B cell (primary cell): ENCODE measurements at regions not wholly inside any gene's neighbourhood (a gene's known extent, or its start where the extent isn't known, plus 50 kb on each side); places are given as distances from the start of the nearest gene placed in this dataset.

ENCODE experiments used
- ATAC-seq: fragments of 200-7000 bp; cut with Tn5 transposase; one replicate; pipeline ENCODE4 v1.10.0; 2021; ENCODE audit warnings: low read depth, mild to moderate bottlenecking, moderate number of reproducible peaks, moderate library complexity
- CTCF ChIA-PET: fragments of 350-600 bp; sonication (Branson Sonifier 250); formaldehyde crosslinking; loops from one replicate; lab custom pipeline; 2021; ENCODE audit warnings: antibody characterized with exemption, inconsistent platforms; lab: Charles Lee
- POLR2A ChIA-PET: fragments of 350-600 bp; sonication (Branson Sonifier 250); formaldehyde crosslinking; loops from one replicate; lab custom pipeline; 2021; ENCODE audit warnings: antibody characterized with exemption; lab: Charles Lee
- DNase-seq: peaks from one replicate; pipeline ENCODE4 v3.0.0; 2013
- H2AFZ ChIP-seq: 2 replicates; pipeline ENCODE4 v1.6.1; 2012; ENCODE audit warnings: mild to moderate bottlenecking, low read depth, low read length; ENCODE audit not compliant: insufficient read depth, poor library complexity, severe bottlenecking
- H3K27ac ChIP-seq, 2 donors: 1 replicate in 1 of 2; 2 replicates in 1 of 2; pipeline ENCODE4 v1.5.1; 2012 to 2013; ENCODE audit warnings: low read length in 2 of 2, mild to moderate bottlenecking in 2 of 2, moderate library complexity in 1 of 2
- H3K27me3 ChIP-seq, 4 experiments: fragments of 200-600 bp in 1 of 4; sonication (generic) in 1 of 4; replicated peaks in 1 of 4; 1 replicate in 2 of 4; 2 replicates in 2 of 4; pipeline versions ENCODE4 v1.6.1 to v1.7.0; 2013 to 2016; ENCODE audit warnings: low read length in 3 of 4, mild to moderate bottlenecking in 2 of 4, mixed read lengths in 1 of 4, moderate library complexity in 1 of 4; ENCODE audit not compliant: insufficient read depth in 4 of 4, control insufficient read depth in 3 of 4; ENCODE audit errors: control extremely low read depth in 1 of 4
- H3K36me3 ChIP-seq, 2 experiments: replicated peaks in 1 of 2; 1 replicate in 1 of 2; 2 replicates in 1 of 2; pipeline versions ENCODE4 v1.6.1 to v1.7.1; 2013; ENCODE audit warnings: low read length in 1 of 2; ENCODE audit not compliant: insufficient read depth in 2 of 2, control insufficient read depth in 1 of 2; ENCODE audit errors: control extremely low read depth in 1 of 2, extremely low read depth in 1 of 2
- H3K4me1 ChIP-seq, 2 donors: fragments of 200-600 bp in 1 of 2; sonication (generic) in 1 of 2; 1 replicate in 1 of 2; 2 replicates in 1 of 2; pipeline versions ENCODE4 v1.5.1 to v1.6.1; 2013 to 2017; ENCODE audit warnings: low read length in 2 of 2; ENCODE audit not compliant: control insufficient read depth in 2 of 2, insufficient read depth in 2 of 2
- H3K4me2 ChIP-seq: replicated peaks from 2 replicates; pipeline ENCODE3; 2012; ENCODE audit warnings: mild to moderate bottlenecking, low read depth, low read length; ENCODE audit not compliant: poor library complexity, severe bottlenecking
- H3K4me3 ChIP-seq, 5 experiments: fragments of 200-600 bp in 1 of 5; sonication (generic) in 1 of 5; 1 replicate in 3 of 5; 2 replicates in 2 of 5; pipeline versions ENCODE4 v1.5.1 to v1.7.0; 2011 to 2016; ENCODE audit warnings: low read length in 4 of 5, mild to moderate bottlenecking in 4 of 5, low read depth in 2 of 5, control low read depth in 1 of 5, moderate library complexity in 1 of 5; ENCODE audit not compliant: insufficient read depth in 1 of 5; ENCODE audit errors: control extremely low read depth in 1 of 5, extremely low read depth in 1 of 5
- H3K79me2 ChIP-seq: fragments of 200-600 bp; sonication (generic); one replicate; pipeline ENCODE4 v1.6.0; 2016; ENCODE audit warnings: low read length; ENCODE audit not compliant: control insufficient read depth, insufficient read depth
- H3K9ac ChIP-seq: fragments of 200-600 bp; sonication (generic); 2 replicates; pipeline ENCODE4 v1.6.1; 2017; ENCODE audit warnings: mild to moderate bottlenecking, low read length, moderate library complexity
- H3K9me3 ChIP-seq, 3 donors: one replicate each; pipeline versions ENCODE4 v1.6.1 to v1.7.1; 2013; ENCODE audit warnings: low read length in 2 of 3; ENCODE audit not compliant: control insufficient read depth in 2 of 3, insufficient read depth in 1 of 3; ENCODE audit errors: control extremely low read depth in 1 of 3
- H4K20me1 ChIP-seq: 2 replicates; pipeline ENCODE4 v1.6.0; 2012; ENCODE audit warnings: mild to moderate bottlenecking, low read length; ENCODE audit not compliant: insufficient read depth, control insufficient read depth, poor library complexity, severe bottlenecking
- H3K27ac Mint-ChIP-seq: one replicate; pipeline ENCODE4 v1.8.0; 2021; ENCODE audit warnings: mixed read lengths
- H3K27me3 Mint-ChIP-seq: one replicate; pipeline ENCODE4 v1.8.0; 2021; ENCODE audit warnings: mixed read lengths
- H3K4me1 Mint-ChIP-seq: one replicate; pipeline ENCODE4 v1.8.0; 2021; ENCODE audit warnings: mixed read lengths
- H3K4me3 Mint-ChIP-seq: one replicate; pipeline ENCODE4 v1.8.0; 2021; ENCODE audit warnings: mixed read lengths
- H3K9me3 Mint-ChIP-seq: one replicate; pipeline ENCODE4 v1.8.0; 2022; ENCODE audit warnings: mixed read lengths; ENCODE audit not compliant: insufficient read depth
- EZH2 ChIP-seq: IDR thresholded peaks from 2 replicates; pipeline ENCODE4 v1.6.1; 2012; ENCODE audit warnings: borderline replicate concordance, low read depth, mild to moderate bottlenecking, moderate library complexity, low read length; ENCODE audit not compliant: insufficient read depth, poor library complexity, severe bottlenecking
- WGBS: methylation state at CpG from one replicate; pipeline ENCODE4 v1.1.5; 2013; ENCODE audit warnings: missing lambda C conversion rate; ENCODE audit not compliant: insufficient coverage; 5-methylcytosine and 5-hydroxymethylcytosine counted together
- intact Hi-C: fragments of 100-400 bp; cut with micrococcal nuclease; formaldehyde crosslinking; loops from one replicate; pipeline ENCODE4 v1.10.0; 2022
- TF ChIP-seq, protein P1 (sequence below): fragments of 200-600 bp; IDR thresholded peaks from one replicate; pipeline ENCODE4 v1.8.0; 2022; ENCODE audit warnings: antibody characterized with exemption, mild to moderate bottlenecking

DNA sequence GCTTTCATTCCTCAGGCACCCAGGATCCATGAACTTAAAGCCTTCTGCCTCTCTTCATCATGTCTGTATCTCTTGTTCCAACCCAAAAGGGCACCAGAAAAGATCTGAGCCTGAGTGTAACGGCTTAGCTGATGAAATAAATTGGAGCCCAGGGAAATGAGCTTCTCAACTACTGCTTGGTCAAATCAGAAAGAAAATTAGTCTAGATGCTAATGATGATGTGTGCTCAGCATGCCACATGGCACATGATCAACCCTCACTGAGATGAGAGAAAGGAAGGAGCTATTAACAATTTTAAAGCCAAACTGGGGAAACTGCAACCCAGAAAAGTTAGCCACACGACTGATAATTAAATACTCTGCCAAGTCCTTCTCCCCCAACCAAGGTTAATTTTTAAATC, 325.7 kb downstream of the CNTN3 start:
- no peaks in the 10 kb centered on the region for H3K36me3 ChIP-seq
- no peak overlapping the region for H3K9ac ChIP-seq
- no peak overlapping the region for H3K27ac ChIP-seq
- H3K27me3 ChIP-seq = no peaks in the 10 kb centered on the region
- no peaks in the 10 kb centered on the region for H4K20me1 ChIP-seq
- H2AFZ ChIP-seq = no peak overlapping the region
- TF ChIP-seq, protein P1, sequence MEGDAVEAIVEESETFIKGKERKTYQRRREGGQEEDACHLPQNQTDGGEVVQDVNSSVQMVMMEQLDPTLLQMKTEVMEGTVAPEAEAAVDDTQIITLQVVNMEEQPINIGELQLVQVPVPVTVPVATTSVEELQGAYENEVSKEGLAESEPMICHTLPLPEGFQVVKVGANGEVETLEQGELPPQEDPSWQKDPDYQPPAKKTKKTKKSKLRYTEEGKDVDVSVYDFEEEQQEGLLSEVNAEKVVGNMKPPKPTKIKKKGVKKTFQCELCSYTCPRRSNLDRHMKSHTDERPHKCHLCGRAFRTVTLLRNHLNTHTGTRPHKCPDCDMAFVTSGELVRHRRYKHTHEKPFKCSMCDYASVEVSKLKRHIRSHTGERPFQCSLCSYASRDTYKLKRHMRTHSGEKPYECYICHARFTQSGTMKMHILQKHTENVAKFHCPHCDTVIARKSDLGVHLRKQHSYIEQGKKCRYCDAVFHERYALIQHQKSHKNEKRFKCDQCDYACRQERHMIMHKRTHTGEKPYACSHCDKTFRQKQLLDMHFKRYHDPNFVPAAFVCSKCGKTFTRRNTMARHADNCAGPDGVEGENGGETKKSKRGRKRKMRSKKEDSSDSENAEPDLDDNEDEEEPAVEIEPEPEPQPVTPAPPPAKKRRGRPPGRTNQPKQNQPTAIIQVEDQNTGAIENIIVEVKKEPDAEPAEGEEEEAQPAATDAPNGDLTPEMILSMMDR = no peak
- no peak for TF ChIP-seq EZH2
- peaks cover 0 to 8% (median 0%) of the 10 kb centered on the region in 3 donors for H3K9me3 ChIP-seq
- ATAC-seq (no peak), DNase-seq (no peak)
- H3K4me1 ChIP-seq = no peaks in the 10 kb centered on the region
- CTCF ChIA-PET = interaction anchor here (0.6 kb wide), 1 partner anchor 1187 kb away, joined by 4 read pairs; no protein-coding TSS in a partner anchor
- H3K4me2 ChIP-seq = no peak overlapping the region
- intact Hi-C loops = no loop called here
- H3K4me3 Mint-ChIP-seq = no peak overlapping the region
- H3K4me1 Mint-ChIP-seq = no peaks in the 10 kb centered on the region
- WGBS = 83% methylated on average over 1 of the region's 2 CpGs
- H3K27me3 Mint-ChIP-seq = no peaks in the 10 kb centered on the region
- POLR2A ChIA-PET = no interaction called here
- H3K79me2 ChIP-seq = no peaks in the 10 kb centered on the region
- no peak overlapping the region for H3K27ac Mint-ChIP-seq
- H3K4me3 ChIP-seq = no peak overlapping the region
- H3K9me3 Mint-ChIP-seq = no peaks in the 10 kb centered on the region

DNA sequence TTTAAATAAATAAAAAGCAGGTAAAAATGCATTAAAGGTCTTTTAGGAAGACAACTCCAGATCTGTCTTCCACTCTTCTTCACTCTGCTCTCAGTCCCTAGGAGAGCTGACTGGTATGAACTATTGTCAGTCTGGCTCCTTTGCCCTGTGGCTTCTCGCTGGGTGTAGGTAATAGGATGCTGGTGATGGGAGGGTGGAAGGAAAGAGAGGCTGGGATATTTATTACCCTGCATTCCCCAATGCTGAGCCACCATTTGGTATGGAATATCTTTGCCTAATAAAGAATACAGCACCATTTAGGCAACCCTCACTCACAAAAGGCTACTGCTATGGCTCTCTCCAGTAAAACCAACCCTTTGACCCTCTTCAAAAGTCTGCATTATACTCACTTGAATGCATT, 326.9 kb downstream of the CNTN3 start:
- H3K4me3 ChIP-seq = no peak overlapping the region
- Mint-ChIP-seq H3K4me3 (no peak overlapping the region), H3K9me3 (no peaks in the 10 kb centered on the region), H3K4me1 (no peaks in the 10 kb centered on the region), H3K27ac (no peak overlapping the region), H3K27me3 (no peaks in the 10 kb centered on the region)
- no peaks in the 10 kb centered on the region for H3K36me3 ChIP-seq
- H4K20me1 ChIP-seq = no peaks in the 10 kb centered on the region
- H3K9ac ChIP-seq = no peak overlapping the region
- no peaks in the 10 kb centered on the region for H3K4me1 ChIP-seq
- DNase-seq (no peak), ATAC-seq (no peak)
- no CpG with 5 or more reads among the region's 1 CpG for WGBS
- H3K27ac ChIP-seq = no peak overlapping the region
- no peaks in the 10 kb centered on the region for H3K27me3 ChIP-seq
- no peak overlapping the region for H2AFZ ChIP-seq
- ChIA-PET POLR2A (no interaction called here), CTCF (no interaction called here)
- H3K4me2 ChIP-seq = no peak overlapping the region
- TF ChIP-seq EZH2 = no peak
- TF ChIP-seq, protein P1 = no peak
- no peaks in the 10 kb centered on the region for H3K79me2 ChIP-seq
- intact Hi-C loops = no loop called here
- peaks cover 0 to 5% (median 0%) of the 10 kb centered on the region in 3 donors for H3K9me3 ChIP-seq
